Fibroblast of peridontal ligament (primary cell): ENCODE measurements at regions not wholly inside any gene's neighbourhood (a gene's known extent, or its start where the extent isn't known, plus 50 kb on each side); places are given as distances from the start of the nearest gene placed in this dataset.

Experiments used
- DNase-seq: peaks from one replicate; pipeline ENCODE4 v3.0.0-alpha.2; 2010; ENCODE audit errors: extremely low read depth

GRCh38 chr2:235263205-235264120 lies 230.4 kb upstream of the AGAP1 start:
- DNase-seq: peak; percentile 90

- DNase-seq: no peak
Observed at GRCh38 chr2:235264121-235264493, 229.7 kb upstream of the AGAP1 start.

GRCh38 chr2:235264512-235264911 lies 229.3 kb upstream of the AGAP1 start:
- DNase-seq: no peak

GRCh38 chr2:235265348-235265965 lies 228.4 kb upstream of the AGAP1 start:
- DNase-seq: no peak

GRCh38 chr2:235267251-235267650 lies 226.6 kb upstream of the AGAP1 start:
- peak; percentile 35 for DNase-seq

- DNase-seq: peak; percentile 79
Observed at GRCh38 chr2:235268535-235268934, 225.3 kb upstream of the AGAP1 start.

- DNase-seq: no peak
Observed at GRCh38 chr2:235270291-235270690, 223.6 kb upstream of the AGAP1 start.

- DNase-seq: peak; percentile 76
Observed at GRCh38 chr2:235270956-235271355, 222.9 kb upstream of the AGAP1 start.

GRCh38 chr2:235271936-235272335 lies 221.9 kb upstream of the AGAP1 start:
- DNase-seq: no peak

GRCh38 chr2:235274023-235274422 lies 219.8 kb upstream of the AGAP1 start:
- no peak for DNase-seq

- DNase-seq: no peak
Observed at GRCh38 chr2:235277485-235277884, 216.4 kb upstream of the AGAP1 start.

- no peak for DNase-seq
Observed at GRCh38 chr2:235278771-235279355, 215.0 kb upstream of the AGAP1 start.

- DNase-seq: no peak
Observed at GRCh38 chr2:235279965-235280364, 213.9 kb upstream of the AGAP1 start.

GRCh38 chr2:235283246-235283645 lies 210.6 kb upstream of the AGAP1 start:
- DNase-seq: peak; percentile 81

- DNase-seq: peak; percentile 78
Observed at GRCh38 chr2:235286622-235287374, 207.0 kb upstream of the AGAP1 start.

GRCh38 chr2:235287375-235287733 lies 206.5 kb upstream of the AGAP1 start:
- DNase-seq: no peak

- DNase-seq: no peak
Observed at GRCh38 chr2:235291461-235291860, 202.4 kb upstream of the AGAP1 start.

- no peak for DNase-seq
Observed at GRCh38 chr2:235293061-235293460, 200.8 kb upstream of the AGAP1 start.

- DNase-seq: no peak
Observed at GRCh38 chr2:235295831-235296230, 198.0 kb upstream of the AGAP1 start.

- DNase-seq: peak; percentile 83
Observed at GRCh38 chr2:235300368-235301201, 193.3 kb upstream of the AGAP1 start.
